ENCODE measurements at regions not wholly inside any gene's neighbourhood (a gene's known extent, or its start where the extent isn't known, plus 50 kb on each side); places are given as distances from the start of the nearest gene placed in this dataset.
"Not testable (repeated sequence)": the region's sequence is repeated elsewhere in the genome, so short reads cannot be mapped to it uniquely, and the experiment has no call there.

DNA sequence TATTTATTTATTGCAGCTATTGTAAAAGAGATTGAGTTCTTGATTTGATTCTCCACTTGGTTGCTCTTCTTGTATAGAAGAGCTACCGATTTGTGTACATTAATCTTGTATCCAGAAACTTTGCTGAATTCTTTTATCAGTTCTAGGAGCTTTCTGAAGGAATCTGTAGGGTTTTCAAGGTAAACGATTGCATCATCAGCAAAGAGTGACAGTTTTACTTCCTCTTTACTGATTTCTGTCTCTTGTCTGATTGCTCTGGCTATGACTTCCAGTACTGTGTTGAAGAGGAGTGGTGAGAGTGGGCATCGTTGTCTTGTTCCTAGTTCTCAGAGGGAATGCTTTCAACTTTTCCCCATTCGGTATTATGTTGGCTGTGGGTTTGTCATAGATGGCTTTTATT lies 103.1 kb downstream of the CAPZA3 start:
- TF ChIP-seq CTCF (IDR thresholded peaks at IDR 0.05; ENCODE audit: low read length); EZH2 (optimal IDR thresholded peaks at IDR 0.05; ENCODE audit: low read depth, low read length); EZH2phosphoT487 (IDR thresholded peaks at IDR 0.05; ENCODE audit: low read length): not testable (repeated sequence)
